ENCODE measurements at regions not wholly inside any gene's neighbourhood (a gene's known extent, or its start where the extent isn't known, plus 50 kb on each side); places are given as distances from the start of the nearest gene placed in this dataset.

DNA sequence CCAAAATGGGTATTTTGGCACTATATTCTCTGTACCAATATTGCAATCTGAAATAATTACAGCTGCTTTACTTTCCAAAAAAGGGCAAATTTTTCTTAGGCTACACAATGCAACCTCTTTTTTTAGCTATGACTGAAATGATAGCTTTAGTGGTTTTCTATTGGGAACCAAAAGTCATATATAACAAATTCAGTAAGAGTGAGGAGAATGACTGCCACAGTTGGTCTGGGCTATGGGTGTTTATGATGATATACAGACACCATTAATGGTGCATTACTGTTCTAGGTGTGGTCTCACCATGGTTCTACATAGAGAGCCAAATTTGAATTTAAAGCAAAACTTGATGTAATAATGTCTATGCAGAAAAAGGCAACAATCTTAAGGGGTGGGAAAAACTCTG is 72.3 kb upstream of the PTBP2 start:
- Histone ChIP-seq H3K4me1 (ENCODE audit: control insufficient read depth, insufficient read depth, low read length) (no peaks in the 10 kb centered on the region), H3K27me3 (ENCODE audit: control insufficient read depth, insufficient read depth, low read length, poor library complexity, severe bottlenecking) (no peaks in the 10 kb centered on the region), H3K4me3 (ENCODE audit: insufficient read depth, low read depth, low read length) (no peak overlapping the region), H3K9me3 (ENCODE audit: control insufficient read depth, low read length) (no peaks in the 10 kb centered on the region), H3K36me3 (ENCODE audit: control insufficient read depth, insufficient read depth, low read length) (no peaks in the 10 kb centered on the region), H3K27ac (ENCODE audit: insufficient read depth, low read depth, low read length, poor library complexity, severe bottlenecking) (no peak overlapping the region)

- Histone ChIP-seq H3K9me3 (ENCODE audit: control insufficient read depth, low read length) (no peaks in the 10 kb centered on the region), H3K27ac (ENCODE audit: insufficient read depth, low read depth, low read length, poor library complexity, severe bottlenecking) (no peak overlapping the region), H3K4me3 (ENCODE audit: insufficient read depth, low read depth, low read length) (no peak overlapping the region), H3K36me3 (ENCODE audit: control insufficient read depth, insufficient read depth, low read length) (no peaks in the 10 kb centered on the region), H3K27me3 (ENCODE audit: control insufficient read depth, insufficient read depth, low read length, poor library complexity, severe bottlenecking) (no peaks in the 10 kb centered on the region), H3K4me1 (ENCODE audit: control insufficient read depth, insufficient read depth, low read length) (no peaks in the 10 kb centered on the region)
- 74 to 82% methylated on average over 5 of the region's 5 CpGs for WGBS, 2 experiments
These were observed 70.1 kb upstream of the PTBP2 start for GRCh38 chr1:96651517-96651916.

GRCh38 chr1:96660051-96660450 is 61.5 kb upstream of the PTBP2 start:
- 92 to 97% methylated on average over 2 of the region's 3 CpGs for WGBS, 2 experiments
- Histone ChIP-seq H3K36me3 (ENCODE audit: control insufficient read depth, insufficient read depth, low read length) (no peaks in the 10 kb centered on the region), H3K4me1 (ENCODE audit: control insufficient read depth, insufficient read depth, low read length) (no peaks in the 10 kb centered on the region), H3K27ac (ENCODE audit: insufficient read depth, low read depth, low read length, poor library complexity, severe bottlenecking) (no peak overlapping the region), H3K4me3 (ENCODE audit: insufficient read depth, low read depth, low read length) (no peak overlapping the region), H3K27me3 (ENCODE audit: control insufficient read depth, insufficient read depth, low read length, poor library complexity, severe bottlenecking) (no peaks in the 10 kb centered on the region), H3K9me3 (ENCODE audit: control insufficient read depth, low read length) (no peaks in the 10 kb centered on the region)

GRCh38 chr1:96660503-96660902 is 61.1 kb upstream of the PTBP2 start:
- Histone ChIP-seq H3K4me1 (ENCODE audit: control insufficient read depth, insufficient read depth, low read length) (no peaks in the 10 kb centered on the region), H3K27ac (ENCODE audit: insufficient read depth, low read depth, low read length, poor library complexity, severe bottlenecking) (no peak overlapping the region), H3K4me3 (ENCODE audit: insufficient read depth, low read depth, low read length) (no peak overlapping the region), H3K9me3 (ENCODE audit: control insufficient read depth, low read length) (no peaks in the 10 kb centered on the region), H3K36me3 (ENCODE audit: control insufficient read depth, insufficient read depth, low read length) (no peaks in the 10 kb centered on the region), H3K27me3 (ENCODE audit: control insufficient read depth, insufficient read depth, low read length, poor library complexity, severe bottlenecking) (no peaks in the 10 kb centered on the region)
- 90 to 92% methylated on average over 2 of the region's 2 CpGs for WGBS, 2 experiments

Data from ectodermal cell (in vitro differentiated cells).